B cell (primary cell): ENCODE measurements at regions not wholly inside any gene's neighbourhood (a gene's known extent, or its start where the extent isn't known, plus 50 kb on each side); places are given as distances from the start of the nearest gene placed in this dataset.

Experiments used
- ATAC-seq: fragments of 200-7000 bp; cut with Tn5 transposase; one replicate; pipeline ENCODE4 v1.10.0; 2021; ENCODE audit warnings: low read depth, mild to moderate bottlenecking, moderate number of reproducible peaks, moderate library complexity
- CTCF ChIA-PET: fragments of 350-600 bp; sonication (Branson Sonifier 250); formaldehyde crosslinking; loops from one replicate; lab custom pipeline; 2021; ENCODE audit warnings: antibody characterized with exemption, inconsistent platforms; lab: Charles Lee
- POLR2A ChIA-PET: fragments of 350-600 bp; sonication (Branson Sonifier 250); formaldehyde crosslinking; loops from one replicate; lab custom pipeline; 2021; ENCODE audit warnings: antibody characterized with exemption; lab: Charles Lee
- DNase-seq: peaks from one replicate; pipeline ENCODE4 v3.0.0; 2013
- H2AFZ ChIP-seq: 2 replicates; pipeline ENCODE4 v1.6.1; 2012; ENCODE audit warnings: mild to moderate bottlenecking, low read depth, low read length; ENCODE audit not compliant: insufficient read depth, poor library complexity, severe bottlenecking
- H3K27ac ChIP-seq, 2 donors: 1 replicate in 1 of 2; 2 replicates in 1 of 2; pipeline ENCODE4 v1.5.1; 2012 to 2013; ENCODE audit warnings: low read length in 2 of 2, mild to moderate bottlenecking in 2 of 2, moderate library complexity in 1 of 2
- H3K27me3 ChIP-seq, 4 experiments: fragments of 200-600 bp in 1 of 4; sonication (generic) in 1 of 4; replicated peaks in 1 of 4; 1 replicate in 2 of 4; 2 replicates in 2 of 4; pipeline versions ENCODE4 v1.6.1 to v1.7.0; 2013 to 2016; ENCODE audit warnings: low read length in 3 of 4, mild to moderate bottlenecking in 2 of 4, mixed read lengths in 1 of 4, moderate library complexity in 1 of 4; ENCODE audit not compliant: insufficient read depth in 4 of 4, control insufficient read depth in 3 of 4; ENCODE audit errors: control extremely low read depth in 1 of 4
- H3K36me3 ChIP-seq, 2 experiments: replicated peaks in 1 of 2; 1 replicate in 1 of 2; 2 replicates in 1 of 2; pipeline versions ENCODE4 v1.6.1 to v1.7.1; 2013; ENCODE audit warnings: low read length in 1 of 2; ENCODE audit not compliant: insufficient read depth in 2 of 2, control insufficient read depth in 1 of 2; ENCODE audit errors: control extremely low read depth in 1 of 2, extremely low read depth in 1 of 2
- H3K4me1 ChIP-seq, 2 donors: fragments of 200-600 bp in 1 of 2; sonication (generic) in 1 of 2; 1 replicate in 1 of 2; 2 replicates in 1 of 2; pipeline versions ENCODE4 v1.5.1 to v1.6.1; 2013 to 2017; ENCODE audit warnings: low read length in 2 of 2; ENCODE audit not compliant: control insufficient read depth in 2 of 2, insufficient read depth in 2 of 2
- H3K4me2 ChIP-seq: replicated peaks from 2 replicates; pipeline ENCODE3; 2012; ENCODE audit warnings: mild to moderate bottlenecking, low read depth, low read length; ENCODE audit not compliant: poor library complexity, severe bottlenecking
- H3K4me3 ChIP-seq, 5 experiments: fragments of 200-600 bp in 1 of 5; sonication (generic) in 1 of 5; 1 replicate in 3 of 5; 2 replicates in 2 of 5; pipeline versions ENCODE4 v1.5.1 to v1.7.0; 2011 to 2016; ENCODE audit warnings: low read length in 4 of 5, mild to moderate bottlenecking in 4 of 5, low read depth in 2 of 5, control low read depth in 1 of 5, moderate library complexity in 1 of 5; ENCODE audit not compliant: insufficient read depth in 1 of 5; ENCODE audit errors: control extremely low read depth in 1 of 5, extremely low read depth in 1 of 5
- H3K79me2 ChIP-seq: fragments of 200-600 bp; sonication (generic); one replicate; pipeline ENCODE4 v1.6.0; 2016; ENCODE audit warnings: low read length; ENCODE audit not compliant: control insufficient read depth, insufficient read depth
- H3K9ac ChIP-seq: fragments of 200-600 bp; sonication (generic); 2 replicates; pipeline ENCODE4 v1.6.1; 2017; ENCODE audit warnings: mild to moderate bottlenecking, low read length, moderate library complexity
- H3K9me3 ChIP-seq, 3 donors: one replicate each; pipeline versions ENCODE4 v1.6.1 to v1.7.1; 2013; ENCODE audit warnings: low read length in 2 of 3; ENCODE audit not compliant: control insufficient read depth in 2 of 3, insufficient read depth in 1 of 3; ENCODE audit errors: control extremely low read depth in 1 of 3
- H4K20me1 ChIP-seq: 2 replicates; pipeline ENCODE4 v1.6.0; 2012; ENCODE audit warnings: mild to moderate bottlenecking, low read length; ENCODE audit not compliant: insufficient read depth, control insufficient read depth, poor library complexity, severe bottlenecking
- H3K27ac Mint-ChIP-seq: one replicate; pipeline ENCODE4 v1.8.0; 2021; ENCODE audit warnings: mixed read lengths
- H3K27me3 Mint-ChIP-seq: one replicate; pipeline ENCODE4 v1.8.0; 2021; ENCODE audit warnings: mixed read lengths
- H3K4me1 Mint-ChIP-seq: one replicate; pipeline ENCODE4 v1.8.0; 2021; ENCODE audit warnings: mixed read lengths
- H3K4me3 Mint-ChIP-seq: one replicate; pipeline ENCODE4 v1.8.0; 2021; ENCODE audit warnings: mixed read lengths
- H3K9me3 Mint-ChIP-seq: one replicate; pipeline ENCODE4 v1.8.0; 2022; ENCODE audit warnings: mixed read lengths; ENCODE audit not compliant: insufficient read depth
- CTCF ChIP-seq: fragments of 200-600 bp; IDR thresholded peaks from one replicate; pipeline ENCODE4 v1.8.0; 2022; ENCODE audit warnings: antibody characterized with exemption, mild to moderate bottlenecking
- EZH2 ChIP-seq: IDR thresholded peaks from 2 replicates; pipeline ENCODE4 v1.6.1; 2012; ENCODE audit warnings: borderline replicate concordance, low read depth, mild to moderate bottlenecking, moderate library complexity, low read length; ENCODE audit not compliant: insufficient read depth, poor library complexity, severe bottlenecking
- WGBS: methylation state at CpG from one replicate; pipeline ENCODE4 v1.1.5; 2013; ENCODE audit warnings: missing lambda C conversion rate; ENCODE audit not compliant: insufficient coverage; 5-methylcytosine and 5-hydroxymethylcytosine counted together
- intact Hi-C: fragments of 100-400 bp; cut with micrococcal nuclease; formaldehyde crosslinking; loops from one replicate; pipeline ENCODE4 v1.10.0; 2022

DNA sequence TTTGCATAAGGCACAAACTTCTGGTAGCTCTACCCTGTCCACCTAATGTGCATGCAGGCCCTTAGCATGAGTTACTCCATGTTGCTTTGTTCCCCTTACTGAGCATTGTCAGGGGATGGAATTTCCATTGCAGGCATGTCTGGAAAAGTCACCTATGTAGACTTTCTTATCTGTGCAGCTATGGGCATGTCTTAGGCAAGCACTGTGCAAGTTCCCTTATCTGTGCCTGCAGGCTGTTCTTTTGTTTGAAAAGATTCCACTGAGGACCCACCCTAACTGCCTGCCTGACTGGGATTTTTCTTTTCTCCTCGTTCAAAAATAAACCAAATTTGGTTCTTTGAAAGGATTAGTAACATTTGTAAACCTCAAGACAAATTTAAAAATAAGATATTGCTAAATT is 587.0 kb downstream of the CDH18 start:
- no peaks in the 10 kb centered on the region for H3K4me1 ChIP-seq
- ATAC-seq (no peak), DNase-seq (no peak)
- WGBS: no CpG with 5 or more reads among the region's 1 CpG
- H3K9me3 Mint-ChIP-seq: peaks cover 6% of the 10 kb centered on the region
- no peak overlapping the region for H3K4me2 ChIP-seq
- no peak for TF ChIP-seq EZH2
- TF ChIP-seq CTCF: no peak
- no peak overlapping the region for H3K9ac ChIP-seq
- peaks cover 0 to 6% (median 0%) of the 10 kb centered on the region in 3 donors for H3K9me3 ChIP-seq
- H3K27me3 Mint-ChIP-seq: no peaks in the 10 kb centered on the region
- no peaks in the 10 kb centered on the region for H3K79me2 ChIP-seq
- no peaks in the 10 kb centered on the region for H3K4me1 Mint-ChIP-seq
- no peak overlapping the region for H3K4me3 ChIP-seq
- no peak overlapping the region for H3K27ac ChIP-seq
- CTCF ChIA-PET: no interaction called here
- H4K20me1 ChIP-seq: no peaks in the 10 kb centered on the region
- no peak overlapping the region for H3K4me3 Mint-ChIP-seq
- H3K27me3 ChIP-seq: no peaks in the 10 kb centered on the region
- no peak overlapping the region for H3K27ac Mint-ChIP-seq
- POLR2A ChIA-PET: no interaction called here
- no peaks in the 10 kb centered on the region for H3K36me3 ChIP-seq
- intact Hi-C loops: no loop called here
- H2AFZ ChIP-seq: no peak overlapping the region

- ChIA-PET POLR2A (no interaction called here), CTCF (no interaction called here)
- intact Hi-C loops: no loop called here
- no peak overlapping the region for H3K27ac Mint-ChIP-seq
- H3K9me3 Mint-ChIP-seq: peaks cover 6% of the 10 kb centered on the region
- H3K4me1 Mint-ChIP-seq: no peaks in the 10 kb centered on the region
- H3K4me3 ChIP-seq: no peak overlapping the region
- H3K9ac ChIP-seq: no peak overlapping the region
- ATAC-seq (no peak), DNase-seq (no peak)
- H3K9me3 ChIP-seq: peaks cover 0 to 6% (median 0%) of the 10 kb centered on the region in 3 donors
- no peak overlapping the region for H2AFZ ChIP-seq
- no peak overlapping the region for H3K4me3 Mint-ChIP-seq
- no peaks in the 10 kb centered on the region for H3K36me3 ChIP-seq
- no peaks in the 10 kb centered on the region for H3K4me1 ChIP-seq
- no peak for TF ChIP-seq CTCF
- no peak for TF ChIP-seq EZH2
- H4K20me1 ChIP-seq: no peaks in the 10 kb centered on the region
- H3K79me2 ChIP-seq: no peaks in the 10 kb centered on the region
- no peaks in the 10 kb centered on the region for H3K27me3 ChIP-seq
- no peaks in the 10 kb centered on the region for H3K27me3 Mint-ChIP-seq
- 80% methylated on average over 1 of the region's 3 CpGs for WGBS
- H3K4me2 ChIP-seq: no peak overlapping the region
- no peak overlapping the region for H3K27ac ChIP-seq
These were observed 581.2 kb downstream of the CDH18 start for GRCh38 chr5:19406576-19407365.
